MM.1S (cell line): ENCODE measurements at regions not wholly inside any gene's neighbourhood (a gene's known extent, or its start where the extent isn't known, plus 50 kb on each side); places are given as distances from the start of the nearest gene placed in this dataset.
"Not testable (repeated sequence)": the region's sequence is repeated elsewhere in the genome, so short reads cannot be mapped to it uniquely, and the experiment has no call there.

Experiments
- DNase-seq: peaks from one replicate; pipeline ENCODE4 v3.0.0-alpha.2; 2015
- H2AFZ ChIP-seq: fragments of 300-600 bp; sonication (generic); 2 replicates; pipeline ENCODE4 v1.6.0; 2016; ENCODE audit warnings: antibody characterized with exemption, low read length
- H3F3A ChIP-seq: fragments of 300-600 bp; sonication (generic); 2 replicates; pipeline ENCODE4 v1.6.1; 2016; ENCODE audit warnings: mild to moderate bottlenecking, antibody characterized with exemption, low read length, moderate library complexity, mixed read lengths; ENCODE audit not compliant: insufficient read depth
- H3K27ac ChIP-seq: fragments of 300-600 bp; sonication (generic); 2 replicates; pipeline ENCODE4 v1.5.1; 2016; ENCODE audit warnings: mild to moderate bottlenecking, low read length
- H3K27me3 ChIP-seq: fragments of 300-600 bp; sonication (generic); replicated peaks from 2 replicates; pipeline ENCODE4 v1.6.0; 2016; ENCODE audit warnings: low read length; ENCODE audit not compliant: insufficient read depth
- H3K36me3 ChIP-seq: fragments of 300-600 bp; sonication (generic); replicated peaks from 2 replicates; pipeline ENCODE4 v1.6.1; 2016; ENCODE audit warnings: mild to moderate bottlenecking, low read length, mixed read lengths; ENCODE audit not compliant: insufficient read depth
- H3K4me1 ChIP-seq: fragments of 300-600 bp; sonication (generic); 2 replicates; pipeline ENCODE4 v1.6.1; 2016; ENCODE audit warnings: low read length, mixed read lengths
- H3K4me2 ChIP-seq: fragments of 300-600 bp; sonication (generic); 2 replicates; pipeline ENCODE4 v1.6.0; 2016; ENCODE audit warnings: low read depth, low read length
- H3K4me3 ChIP-seq: fragments of 300-600 bp; sonication (generic); 2 replicates; pipeline ENCODE4 v1.5.1; 2016; ENCODE audit warnings: low read length, mixed read lengths
- H3K79me2 ChIP-seq: fragments of 300-600 bp; sonication (generic); 2 replicates; pipeline ENCODE4 v1.6.1; 2016; ENCODE audit warnings: mixed run types, low read length, mixed read lengths
- H3K9ac ChIP-seq: fragments of 300-600 bp; sonication (generic); 2 replicates; pipeline ENCODE4 v1.6.1; 2016; ENCODE audit warnings: low read length, mixed read lengths
- H3K9me2 ChIP-seq: fragments of 300-600 bp; sonication (generic); replicated peaks from 2 replicates; pipeline ENCODE4 v1.6.1; 2016; ENCODE audit warnings: mild to moderate bottlenecking, low read length, mixed read lengths; ENCODE audit not compliant: insufficient read depth
- H3K9me3 ChIP-seq: fragments of 300-600 bp; sonication (generic); replicated peaks from 2 replicates; pipeline ENCODE4 v1.6.1; 2016; ENCODE audit warnings: mild to moderate bottlenecking, low read length, mixed read lengths; ENCODE audit not compliant: insufficient read depth
- H4K20me1 ChIP-seq: fragments of 300-600 bp; sonication (generic); 2 replicates; pipeline ENCODE4 v1.6.1; 2016; ENCODE audit warnings: mild to moderate bottlenecking, low read length, moderate library complexity, mixed read lengths; ENCODE audit not compliant: insufficient read depth
- CTCF ChIP-seq: fragments of 300-600 bp; sonication (generic); IDR thresholded peaks from 2 replicates; pipeline ENCODE4 v1.5.1; 2016; ENCODE audit warnings: antibody characterized with exemption, low read length, mixed read lengths
- EZH2 ChIP-seq: fragments of 300-600 bp; sonication (generic); optimal IDR thresholded peaks from 2 replicates; pipeline ENCODE3; 2017; ENCODE audit warnings: low read depth, mild to moderate bottlenecking, antibody characterized with exemption, low read length, mixed read lengths
- EZH2phosphoT487 ChIP-seq: fragments of 300-600 bp; sonication (generic); IDR thresholded peaks from 2 replicates; pipeline ENCODE4 v1.6.1; 2018; ENCODE audit warnings: antibody characterized with exemption, low read length

- Histone ChIP-seq H3K9me2 (no peaks in the 10 kb centered on the region), H3K79me2 (no peaks in the 10 kb centered on the region), H2AFZ (no peak overlapping the region), H3K36me3 (no peaks in the 10 kb centered on the region), H3K9ac (no peak overlapping the region), H3K4me3 (no peak overlapping the region), H3K4me2 (no peak overlapping the region), H3F3A (no peaks in the 10 kb centered on the region), H3K27ac (no peak overlapping the region), H3K4me1 (no peaks in the 10 kb centered on the region), H3K27me3 (no peaks in the 10 kb centered on the region), H3K9me3 (no peaks in the 10 kb centered on the region), H4K20me1 (no peaks in the 10 kb centered on the region)
- no peak for DNase-seq
- TF ChIP-seq EZH2 = no peak
Measured at GRCh38 chr13:22929381-22930126, 251.2 kb upstream of the SGCG start.

GRCh38 chr13:22931576-22931975 lies 249.2 kb upstream of the SGCG start:
- no peak overlapping the region for H3K9ac ChIP-seq
- no peaks in the 10 kb centered on the region for H3K9me3 ChIP-seq
- H3K4me3 ChIP-seq = no peak overlapping the region
- no peaks in the 10 kb centered on the region for H3K27me3 ChIP-seq
- H3K36me3 ChIP-seq = no peaks in the 10 kb centered on the region
- H4K20me1 ChIP-seq = no peaks in the 10 kb centered on the region
- H3K4me2 ChIP-seq = no peak overlapping the region
- no peak overlapping the region for H2AFZ ChIP-seq
- no peaks in the 10 kb centered on the region for H3K79me2 ChIP-seq
- no peaks in the 10 kb centered on the region for H3F3A ChIP-seq
- no peaks in the 10 kb centered on the region for H3K9me2 ChIP-seq
- no peak for TF ChIP-seq EZH2phosphoT487
- no peaks in the 10 kb centered on the region for H3K4me1 ChIP-seq
- no peak overlapping the region for H3K27ac ChIP-seq
- DNase-seq = no peak

- H2AFZ ChIP-seq, H3K4me2 ChIP-seq, H3K9ac ChIP-seq, DNase-seq, H3K36me3 ChIP-seq, H3K9me3 ChIP-seq, H3K4me1 ChIP-seq, H3K9me2 ChIP-seq, H4K20me1 ChIP-seq, H3K79me2 ChIP-seq, H3K4me3 ChIP-seq, H3K27me3 ChIP-seq, H3F3A ChIP-seq, H3K27ac ChIP-seq: not testable (repeated sequence)
Measured at GRCh38 chr13:22932632-22933412, 248.0 kb upstream of the SGCG start.

- no peak for DNase-seq
- H3K4me3 ChIP-seq = no peak overlapping the region
- H3K79me2 ChIP-seq = no peaks in the 10 kb centered on the region
- no peaks in the 10 kb centered on the region for H3K36me3 ChIP-seq
- H3K9me3 ChIP-seq = no peaks in the 10 kb centered on the region
- H3K4me2 ChIP-seq = no peak overlapping the region
- H3K27ac ChIP-seq = no peak overlapping the region
- H3K9ac ChIP-seq = no peak overlapping the region
- H2AFZ ChIP-seq = no peak overlapping the region
- no peaks in the 10 kb centered on the region for H3F3A ChIP-seq
- TF ChIP-seq EZH2 = no peak
- TF ChIP-seq CTCF = no peak
- TF ChIP-seq EZH2phosphoT487 = no peak
- H3K27me3 ChIP-seq = no peaks in the 10 kb centered on the region
- H3K4me1 ChIP-seq = no peaks in the 10 kb centered on the region
- H4K20me1 ChIP-seq = no peaks in the 10 kb centered on the region
- H3K9me2 ChIP-seq = no peaks in the 10 kb centered on the region
Measured at GRCh38 chr13:22933571-22934181, 247.1 kb upstream of the SGCG start.
